ENCODE measurements at regions not wholly inside any gene's neighbourhood (a gene's known extent, or its start where the extent isn't known, plus 50 kb on each side); places are given as distances from the start of the nearest gene placed in this dataset.

DNA sequence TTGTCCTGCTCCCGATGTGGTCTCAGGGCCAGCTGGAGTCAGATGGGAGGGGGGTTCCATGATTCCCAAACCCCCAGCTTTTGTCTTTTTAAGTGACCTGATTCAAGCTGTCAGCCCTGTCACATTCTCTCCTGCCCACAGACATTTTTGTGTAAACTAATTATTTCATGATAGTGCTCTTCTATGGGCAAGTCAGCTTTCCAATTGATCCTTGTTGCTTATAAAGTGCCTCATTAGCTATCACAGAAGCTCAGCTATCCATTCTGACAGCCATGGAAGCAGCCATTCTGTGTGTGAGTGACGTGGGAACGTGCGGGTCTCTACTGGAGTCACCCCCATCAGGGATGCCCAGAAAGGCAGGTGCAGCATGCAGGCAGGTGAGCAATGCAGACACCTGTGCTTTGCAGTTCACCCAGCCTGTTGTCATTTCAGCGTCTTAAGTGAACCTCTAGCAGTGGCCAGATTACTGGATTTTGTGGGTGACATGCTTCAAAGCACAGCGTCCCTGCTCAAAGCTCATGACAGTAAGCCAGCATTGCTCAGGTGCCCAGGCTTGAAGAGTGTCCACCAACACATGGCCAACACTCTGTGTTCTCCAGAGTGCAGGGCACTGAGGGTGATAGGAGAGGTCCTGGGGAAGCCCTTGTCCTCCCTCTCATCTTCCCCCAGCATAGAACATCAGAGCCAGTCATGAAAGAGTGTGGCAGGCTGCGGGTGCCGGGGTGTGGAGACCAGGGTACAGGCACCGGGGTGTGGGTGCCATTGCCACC, 162.1 kb upstream of the SH3BP4 start:
- no peak for TF ChIP-seq CTCF (IDR thresholded peaks at IDR 0.05; ENCODE audit: insufficient read depth, low read length)
- DNase-seq (ENCODE audit: low read depth): no peak
- no peak overlapping the region for H3K4me3 ChIP-seq (ENCODE audit: low read depth, low read length)

GRCh38 chr2:234788841-234789240, 163.0 kb upstream of the SH3BP4 start:
- TF ChIP-seq CTCF (IDR thresholded peaks at IDR 0.05; ENCODE audit: insufficient read depth, low read length): no peak
- H3K4me3 ChIP-seq (ENCODE audit: low read depth, low read length): no peak overlapping the region
- DNase-seq (ENCODE audit: low read depth): no peak

DNA sequence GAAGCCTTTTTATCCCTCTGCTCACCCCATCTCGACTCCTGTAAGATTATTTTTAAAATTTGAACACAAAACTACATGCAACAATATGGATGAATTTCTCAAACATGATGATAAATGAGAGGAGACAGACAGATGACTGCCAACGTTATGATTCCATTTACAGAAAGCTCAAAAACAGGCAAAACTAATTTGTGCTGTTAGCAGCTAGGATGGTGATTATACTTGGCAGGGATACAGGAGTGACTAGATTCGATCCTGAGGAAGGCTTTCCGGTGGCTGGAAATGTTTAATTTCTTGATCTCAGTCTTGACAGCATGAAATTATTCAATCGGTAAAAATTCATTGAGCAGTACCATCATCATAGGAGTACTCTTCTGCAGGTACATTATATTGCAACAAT, 163.4 kb upstream of the SH3BP4 start:
- no peak for DNase-seq (ENCODE audit: low read depth)
- no peak for TF ChIP-seq CTCF (IDR thresholded peaks at IDR 0.05; ENCODE audit: insufficient read depth, low read length)
- no peak overlapping the region for H3K4me3 ChIP-seq (ENCODE audit: low read depth, low read length)

DNA sequence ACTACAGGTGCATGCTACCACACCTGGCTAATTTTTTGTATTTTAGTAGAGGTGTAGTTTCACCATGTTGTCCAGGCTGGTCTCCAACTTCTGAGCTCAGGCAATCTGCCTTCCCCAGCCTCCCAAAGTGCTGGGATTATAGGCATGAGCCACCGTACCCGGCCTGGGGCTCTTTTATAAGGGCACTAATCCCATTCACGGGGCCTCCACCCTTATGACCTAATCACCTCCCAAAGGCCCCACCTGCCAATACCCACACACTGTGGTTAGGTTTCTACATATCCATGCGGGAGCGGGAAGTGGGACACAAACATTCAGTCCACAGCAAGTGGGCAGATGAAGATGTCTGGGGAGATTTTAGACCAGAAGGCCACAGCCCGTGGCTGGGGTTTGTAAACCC, 164.7 kb upstream of the SH3BP4 start:
- H3K4me3 ChIP-seq (ENCODE audit: low read depth, low read length): no peak overlapping the region
- no peak for DNase-seq (ENCODE audit: low read depth)
- no peak for TF ChIP-seq CTCF (IDR thresholded peaks at IDR 0.05; ENCODE audit: insufficient read depth, low read length)

GRCh38 chr2:234773764-234774409, 177.9 kb upstream of the SH3BP4 start:
- no peak for DNase-seq (ENCODE audit: low read depth)
- no peak for TF ChIP-seq CTCF (IDR thresholded peaks at IDR 0.05; ENCODE audit: insufficient read depth, low read length)
- no peak overlapping the region for H3K4me3 ChIP-seq (ENCODE audit: low read depth, low read length)

DNA sequence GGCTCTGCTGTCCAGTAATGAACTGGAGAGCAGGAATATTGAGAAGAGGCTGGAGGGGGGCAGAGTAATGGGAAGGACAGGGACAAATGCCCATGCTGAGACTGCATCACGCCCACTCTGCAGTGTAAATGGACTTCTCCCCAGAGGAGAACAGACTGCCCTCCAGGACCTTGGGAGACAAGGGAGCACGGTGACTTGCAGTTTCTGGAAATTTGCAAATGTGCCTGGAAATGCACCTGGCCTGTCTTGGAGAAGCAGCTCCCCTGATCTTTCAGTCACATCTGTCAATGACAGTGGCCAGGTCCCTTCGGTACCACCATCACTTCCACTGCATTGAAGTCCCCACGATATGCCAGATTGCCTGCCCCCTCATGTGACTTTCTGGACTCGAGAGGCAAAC, 178.7 kb upstream of the SH3BP4 start:
- no peak for DNase-seq (ENCODE audit: low read depth)
- no peak overlapping the region for H3K4me3 ChIP-seq (ENCODE audit: low read depth, low read length)
- TF ChIP-seq CTCF (IDR thresholded peaks at IDR 0.05; ENCODE audit: insufficient read depth, low read length): no peak

Data from fibroblast of the aortic adventitia (primary cell).